ENCODE measurements at regions not wholly inside any gene's neighbourhood (a gene's known extent, or its start where the extent isn't known, plus 50 kb on each side); places are given as distances from the start of the nearest gene placed in this dataset.

DNA sequence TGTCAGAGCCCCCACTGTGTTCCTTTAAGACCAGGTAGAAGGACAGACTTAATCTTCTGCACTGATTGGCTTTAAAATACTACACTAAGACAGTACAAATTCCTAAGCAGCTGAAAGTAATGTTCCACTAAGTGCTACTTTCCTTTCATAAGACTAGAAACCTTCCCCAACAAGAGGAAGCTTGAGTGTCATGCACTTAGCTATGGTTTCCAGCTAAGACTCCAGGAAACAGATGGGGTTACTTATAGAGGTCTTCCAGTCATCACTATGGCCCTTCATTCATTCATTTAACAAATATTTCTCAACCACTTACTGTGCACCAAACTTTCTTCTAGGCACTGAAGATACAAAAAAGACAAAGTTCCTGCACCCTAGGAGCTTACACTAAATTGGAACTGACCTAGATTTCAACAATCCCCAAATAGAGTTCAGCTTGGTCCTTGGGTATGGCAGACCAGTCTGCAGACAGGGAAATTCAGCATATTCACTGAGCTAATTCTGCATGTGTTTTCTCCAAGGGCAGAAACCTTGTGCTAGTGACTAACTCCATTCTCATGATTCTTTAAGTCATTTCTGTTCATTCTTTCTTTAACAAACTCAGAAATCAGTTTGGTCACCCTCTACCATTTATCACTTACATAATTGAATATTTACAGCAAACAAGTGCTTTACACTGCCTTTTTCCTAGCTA, 178.4 kb upstream of the MTNR1B start (continued):
- TF ChIP-seq, protein P1, sequence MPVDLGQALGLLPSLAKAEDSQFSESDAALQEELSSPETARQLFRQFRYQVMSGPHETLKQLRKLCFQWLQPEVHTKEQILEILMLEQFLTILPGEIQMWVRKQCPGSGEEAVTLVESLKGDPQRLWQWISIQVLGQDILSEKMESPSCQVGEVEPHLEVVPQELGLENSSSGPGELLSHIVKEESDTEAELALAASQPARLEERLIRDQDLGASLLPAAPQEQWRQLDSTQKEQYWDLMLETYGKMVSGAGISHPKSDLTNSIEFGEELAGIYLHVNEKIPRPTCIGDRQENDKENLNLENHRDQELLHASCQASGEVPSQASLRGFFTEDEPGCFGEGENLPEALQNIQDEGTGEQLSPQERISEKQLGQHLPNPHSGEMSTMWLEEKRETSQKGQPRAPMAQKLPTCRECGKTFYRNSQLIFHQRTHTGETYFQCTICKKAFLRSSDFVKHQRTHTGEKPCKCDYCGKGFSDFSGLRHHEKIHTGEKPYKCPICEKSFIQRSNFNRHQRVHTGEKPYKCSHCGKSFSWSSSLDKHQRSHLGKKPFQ (CRISPR knock-in tag; IDR thresholded peaks at IDR 0.05; ENCODE audit: insufficient replicate concordance), result no peak
- TF ChIP-seq RARA (CRISPR knock-in tag; IDR thresholded peaks at IDR 0.05) (no peak), TOPORS (CRISPR knock-in tag; IDR thresholded peaks at IDR 0.05) (no peak)
- TF ChIP-seq, protein P2, sequence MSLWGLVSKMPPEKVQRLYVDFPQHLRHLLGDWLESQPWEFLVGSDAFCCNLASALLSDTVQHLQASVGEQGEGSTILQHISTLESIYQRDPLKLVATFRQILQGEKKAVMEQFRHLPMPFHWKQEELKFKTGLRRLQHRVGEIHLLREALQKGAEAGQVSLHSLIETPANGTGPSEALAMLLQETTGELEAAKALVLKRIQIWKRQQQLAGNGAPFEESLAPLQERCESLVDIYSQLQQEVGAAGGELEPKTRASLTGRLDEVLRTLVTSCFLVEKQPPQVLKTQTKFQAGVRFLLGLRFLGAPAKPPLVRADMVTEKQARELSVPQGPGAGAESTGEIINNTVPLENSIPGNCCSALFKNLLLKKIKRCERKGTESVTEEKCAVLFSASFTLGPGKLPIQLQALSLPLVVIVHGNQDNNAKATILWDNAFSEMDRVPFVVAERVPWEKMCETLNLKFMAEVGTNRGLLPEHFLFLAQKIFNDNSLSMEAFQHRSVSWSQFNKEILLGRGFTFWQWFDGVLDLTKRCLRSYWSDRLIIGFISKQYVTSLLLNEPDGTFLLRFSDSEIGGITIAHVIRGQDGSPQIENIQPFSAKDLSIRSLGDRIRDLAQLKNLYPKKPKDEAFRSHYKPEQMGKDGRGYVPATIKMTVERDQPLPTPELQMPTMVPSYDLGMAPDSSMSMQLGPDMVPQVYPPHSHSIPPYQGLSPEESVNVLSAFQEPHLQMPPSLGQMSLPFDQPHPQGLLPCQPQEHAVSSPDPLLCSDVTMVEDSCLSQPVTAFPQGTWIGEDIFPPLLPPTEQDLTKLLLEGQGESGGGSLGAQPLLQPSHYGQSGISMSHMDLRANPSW (CRISPR knock-in tag; IDR thresholded peaks at IDR 0.05; ENCODE audit: borderline replicate concordance), result no peak

DNA sequence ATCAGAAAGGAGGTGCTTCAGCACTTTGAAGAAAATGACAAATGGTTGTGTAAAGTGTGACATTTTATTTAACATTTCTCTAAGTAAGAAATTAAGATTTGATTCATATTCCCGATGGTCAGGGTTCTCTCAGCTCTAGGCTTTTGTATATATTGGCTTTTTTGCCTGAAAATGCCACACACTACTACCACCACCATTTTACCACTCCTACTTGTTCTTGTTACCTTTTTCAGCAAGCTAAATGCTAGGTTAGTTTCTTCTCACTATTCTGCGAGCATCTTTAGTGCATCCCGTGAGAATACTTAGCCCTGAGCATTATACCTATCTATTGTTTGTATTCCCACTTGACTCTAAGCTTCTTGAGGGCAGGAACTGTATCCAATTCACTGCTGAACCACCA, 177.6 kb upstream of the MTNR1B start:
- in situ Hi-C loops (cut with HindIII; ENCODE audit: extremely low pct_ligation_motif_present, low pct_unique_long_range_greater_than_20kb), result no loop called here
- intact Hi-C loops (cut with micrococcal nuclease; ENCODE audit: unreplicated experiment), result no loop called here
- H3K27me3 ChIP-seq (ENCODE audit: control insufficient read depth in 1 of 2, insufficient read depth in 2 of 2, low read length in 2 of 2), result 0 out of 5 replicates have a peak, but pooled peaks cover 0 to under 1% of the 10 kb centered on the region in 2 experiments
- no TSS peak for BruUV-seq (replicated peaks)
- 0% methylated on average over 3 of the region's 3 CpGs for WGBS (ENCODE audit: low lambda C conversion rate)
- H3K27ac ChIP-seq (ENCODE audit: extremely low read length, insufficient read depth, low read length), result no peak overlapping the region
- ChIA-PET CTCF (ENCODE audit: low intra/inter-chr PET ratio, low total read pairs) (no interaction called here), POLR2A (no interaction called here)
- FAIRE-seq (no peak), DNase-seq (ENCODE audit: low spot score) (no peak), ATAC-seq (no peak)
- H3K36me3 ChIP-seq (replicated peaks in 1 of 2; ENCODE audit: control insufficient read depth in 1 of 2, insufficient read depth in 2 of 2, low read length in 2 of 2), result no peaks in the 10 kb centered on the region
- H3K4me2 ChIP-seq (ENCODE audit: low read depth, low read length), result no peak overlapping the region
- no peaks in the 10 kb centered on the region for H3K4me1 ChIP-seq (ENCODE audit: insufficient read depth, low read length)
- H3K9me3 ChIP-seq (ENCODE audit: low read length), result no peaks in the 10 kb centered on the region
- no peak overlapping the region for H3K4me3 ChIP-seq (replicated peaks in 1 of 3; ENCODE audit: insufficient read depth in 1 of 3, low read depth in 2 of 3, low read length in 3 of 3)
- no peaks in the 10 kb centered on the region for H4K20me1 ChIP-seq (ENCODE audit: insufficient read depth, low read length)
- no peak overlapping the region for H2AFZ ChIP-seq (ENCODE audit: low read length)
- no peak overlapping the region for H3K9ac ChIP-seq (ENCODE audit: insufficient read depth, low read depth, low read length)
- H3K79me2 ChIP-seq (ENCODE audit: insufficient read depth, low read length), result no peaks in the 10 kb centered on the region
- no peak for TF ChIP-seq NONO (IDR thresholded peaks at IDR 0.05)
- no peak for TF ChIP-seq NONO (CRISPR knock-in tag; conservative IDR thresholded peaks at IDR 0.05)
- TF ChIP-seq TARDBP (CRISPR knock-in tag; IDR thresholded peaks at IDR 0.05), result no peak
- no peak for TF ChIP-seq CC2D1A (CRISPR knock-in tag; IDR thresholded peaks at IDR 0.05)
- no peak for TF ChIP-seq HNF4G (IDR thresholded peaks at IDR 0.05; ENCODE audit: borderline replicate concordance, low read depth, low read length)
- TF ChIP-seq HNF4G (CRISPR knock-in tag; IDR thresholded peaks at IDR 0.05; ENCODE audit: borderline replicate concordance, low read depth), result no peak
- no peak for TF ChIP-seq HOXD1 (CRISPR knock-in tag; IDR thresholded peaks at IDR 0.05)
- no peak for TF ChIP-seq SUZ12 (IDR thresholded peaks at IDR 0.05; ENCODE audit: low read depth, low read length)
- TF ChIP-seq, protein P3, sequence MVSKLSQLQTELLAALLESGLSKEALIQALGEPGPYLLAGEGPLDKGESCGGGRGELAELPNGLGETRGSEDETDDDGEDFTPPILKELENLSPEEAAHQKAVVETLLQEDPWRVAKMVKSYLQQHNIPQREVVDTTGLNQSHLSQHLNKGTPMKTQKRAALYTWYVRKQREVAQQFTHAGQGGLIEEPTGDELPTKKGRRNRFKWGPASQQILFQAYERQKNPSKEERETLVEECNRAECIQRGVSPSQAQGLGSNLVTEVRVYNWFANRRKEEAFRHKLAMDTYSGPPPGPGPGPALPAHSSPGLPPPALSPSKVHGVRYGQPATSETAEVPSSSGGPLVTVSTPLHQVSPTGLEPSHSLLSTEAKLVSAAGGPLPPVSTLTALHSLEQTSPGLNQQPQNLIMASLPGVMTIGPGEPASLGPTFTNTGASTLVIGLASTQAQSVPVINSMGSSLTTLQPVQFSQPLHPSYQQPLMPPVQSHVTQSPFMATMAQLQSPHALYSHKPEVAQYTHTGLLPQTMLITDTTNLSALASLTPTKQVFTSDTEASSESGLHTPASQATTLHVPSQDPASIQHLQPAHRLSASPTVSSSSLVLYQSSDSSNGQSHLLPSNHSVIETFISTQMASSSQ (IDR thresholded peaks at IDR 0.05; ENCODE audit: low read depth), result no peak
- TF ChIP-seq, protein P3 (CRISPR knock-in tag; IDR thresholded peaks at IDR 0.05; ENCODE audit: borderline replicate concordance), result no peak
- no peak for TF ChIP-seq RARA (CRISPR knock-in tag; IDR thresholded peaks at IDR 0.05)
- no peak for TF ChIP-seq TCF12 (IDR thresholded peaks at IDR 0.05)
- TF ChIP-seq TCF12 (CRISPR knock-in tag; IDR thresholded peaks at IDR 0.05), result no peak
- no peak for TF ChIP-seq RFXANK (CRISPR knock-in tag; IDR thresholded peaks at IDR 0.05)
